ENCODE measurements at regions not wholly inside any gene's neighbourhood (a gene's known extent, or its start where the extent isn't known, plus 50 kb on each side); places are given as distances from the start of the nearest gene placed in this dataset.

DNA sequence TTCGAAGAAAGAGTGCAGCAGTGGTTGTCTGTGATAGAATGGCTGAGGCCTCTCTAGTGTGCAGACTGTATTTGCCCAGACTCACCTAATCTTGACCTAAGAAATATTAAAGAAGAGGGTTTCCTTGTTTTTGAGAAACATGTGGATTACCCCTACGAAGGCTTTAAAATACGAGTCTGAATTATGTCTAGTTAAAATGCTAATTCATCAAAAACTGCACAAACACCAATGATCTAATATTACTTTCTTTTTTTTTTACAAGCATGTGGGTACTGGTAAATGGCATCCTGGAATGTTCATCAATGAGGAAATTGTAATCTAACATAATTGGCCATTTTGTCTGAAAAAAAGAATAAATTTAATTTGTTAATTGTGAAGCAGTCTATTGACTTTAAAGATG, 510.9 kb downstream of the EPM2A start:
- TF ChIP-seq ESRRA (CRISPR knock-in tag; IDR thresholded peaks at IDR 0.05; ENCODE audit: low read depth) = no peak
- no peak for TF ChIP-seq FOXP4 (CRISPR knock-in tag; IDR thresholded peaks at IDR 0.05)
- TF ChIP-seq ZSCAN30 (CRISPR knock-in tag; IDR thresholded peaks at IDR 0.05) = no peak
- no peak for TF ChIP-seq JUND (CRISPR knock-in tag; IDR thresholded peaks at IDR 0.05)
- no peak for TF ChIP-seq ZBTB1 (CRISPR knock-in tag; IDR thresholded peaks at IDR 0.05; ENCODE audit: borderline replicate concordance)
- no peak for TF ChIP-seq CBX2 (IDR thresholded peaks at IDR 0.05; ENCODE audit: low read depth, low read length)
- TF ChIP-seq CBX2 (CRISPR knock-in tag; IDR thresholded peaks at IDR 0.05; ENCODE audit: low read depth) = no peak
- no peak for TF ChIP-seq NFYB (CRISPR knock-in tag; IDR thresholded peaks at IDR 0.05)
- no peak for TF ChIP-seq CEBPB (IDR thresholded peaks at IDR 0.05; ENCODE audit: borderline replicate concordance, low read depth, low read length)
- no peak for TF ChIP-seq NR2F1 (CRISPR knock-in tag; IDR thresholded peaks at IDR 0.05)
- TF ChIP-seq, protein P1, sequence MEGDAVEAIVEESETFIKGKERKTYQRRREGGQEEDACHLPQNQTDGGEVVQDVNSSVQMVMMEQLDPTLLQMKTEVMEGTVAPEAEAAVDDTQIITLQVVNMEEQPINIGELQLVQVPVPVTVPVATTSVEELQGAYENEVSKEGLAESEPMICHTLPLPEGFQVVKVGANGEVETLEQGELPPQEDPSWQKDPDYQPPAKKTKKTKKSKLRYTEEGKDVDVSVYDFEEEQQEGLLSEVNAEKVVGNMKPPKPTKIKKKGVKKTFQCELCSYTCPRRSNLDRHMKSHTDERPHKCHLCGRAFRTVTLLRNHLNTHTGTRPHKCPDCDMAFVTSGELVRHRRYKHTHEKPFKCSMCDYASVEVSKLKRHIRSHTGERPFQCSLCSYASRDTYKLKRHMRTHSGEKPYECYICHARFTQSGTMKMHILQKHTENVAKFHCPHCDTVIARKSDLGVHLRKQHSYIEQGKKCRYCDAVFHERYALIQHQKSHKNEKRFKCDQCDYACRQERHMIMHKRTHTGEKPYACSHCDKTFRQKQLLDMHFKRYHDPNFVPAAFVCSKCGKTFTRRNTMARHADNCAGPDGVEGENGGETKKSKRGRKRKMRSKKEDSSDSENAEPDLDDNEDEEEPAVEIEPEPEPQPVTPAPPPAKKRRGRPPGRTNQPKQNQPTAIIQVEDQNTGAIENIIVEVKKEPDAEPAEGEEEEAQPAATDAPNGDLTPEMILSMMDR (CRISPR knock-in tag; IDR thresholded peaks at IDR 0.05) = no peak
- TF ChIP-seq ZNF660 (CRISPR knock-in tag; IDR thresholded peaks at IDR 0.05; ENCODE audit: borderline replicate concordance, low read depth) = no peak
- no peak for TF ChIP-seq HIVEP1 (CRISPR knock-in tag; IDR thresholded peaks at IDR 0.05)

Measured in HepG2 (cell line).